ENCODE measurements at regions not wholly inside any gene's neighbourhood (a gene's known extent, or its start where the extent isn't known, plus 50 kb on each side); places are given as distances from the start of the nearest gene placed in this dataset.
A peak's percentile ranks its signal among the peaks of the same experiment; 100 is the strongest.

- peak; percentile 52 for DNase-seq (ENCODE audit: low spot score)
Observed at GRCh38 chr1:209513226-209513625, 70.3 kb upstream of the CAMK1G start.

- no peak for DNase-seq (ENCODE audit: low spot score)
Observed at GRCh38 chr1:209516771-209517680, 66.5 kb upstream of the CAMK1G start.

GRCh38 chr1:209517681-209518050 is 65.8 kb upstream of the CAMK1G start:
- DNase-seq (ENCODE audit: low spot score) = no peak

- DNase-seq (ENCODE audit: low spot score) = no peak
Observed at GRCh38 chr1:209519786-209520185, 63.7 kb upstream of the CAMK1G start.

GRCh38 chr1:209522826-209523225 is 60.7 kb upstream of the CAMK1G start:
- DNase-seq (ENCODE audit: low spot score) = no peak

- DNase-seq (ENCODE audit: low spot score) = no peak
Observed at GRCh38 chr1:209526137-209526536, 57.4 kb upstream of the CAMK1G start.

- no peak for DNase-seq (ENCODE audit: low spot score)
Observed at GRCh38 chr1:209527372-209527771, 56.1 kb upstream of the CAMK1G start.

GRCh38 chr1:209527993-209528717 is 55.4 kb upstream of the CAMK1G start:
- no peak for DNase-seq (ENCODE audit: low spot score)

GRCh38 chr1:209529233-209529632 is 54.3 kb upstream of the CAMK1G start:
- no peak for DNase-seq (ENCODE audit: low spot score)

- DNase-seq (ENCODE audit: low spot score) = no peak
Observed at GRCh38 chr1:209531006-209531405, 52.5 kb upstream of the CAMK1G start.

GRCh38 chr1:209531549-209531948 is 52.0 kb upstream of the CAMK1G start:
- DNase-seq (ENCODE audit: low spot score) = no peak
